Epithelial cell of proximal tubule (primary cell): ENCODE measurements at regions not wholly inside any gene's neighbourhood (a gene's known extent, or its start where the extent isn't known, plus 50 kb on each side); places are given as distances from the start of the nearest gene placed in this dataset.

Experiments used
- DNase-seq: peaks from one replicate; pipeline ENCODE4 v3.0.0-alpha.2; 2011; ENCODE audit warnings: low read depth
- H3K4me3 ChIP-seq: 2 replicates; pipeline ENCODE4 v1.5.1; 2011; ENCODE audit warnings: low read depth, mild to moderate bottlenecking, low read length
- TF ChIP-seq, protein P1 (sequence below): conservative IDR thresholded peaks from 2 replicates; pipeline ENCODE4 v1.5.1; 2012; ENCODE audit warnings: low read depth, mild to moderate bottlenecking, low read length

DNA sequence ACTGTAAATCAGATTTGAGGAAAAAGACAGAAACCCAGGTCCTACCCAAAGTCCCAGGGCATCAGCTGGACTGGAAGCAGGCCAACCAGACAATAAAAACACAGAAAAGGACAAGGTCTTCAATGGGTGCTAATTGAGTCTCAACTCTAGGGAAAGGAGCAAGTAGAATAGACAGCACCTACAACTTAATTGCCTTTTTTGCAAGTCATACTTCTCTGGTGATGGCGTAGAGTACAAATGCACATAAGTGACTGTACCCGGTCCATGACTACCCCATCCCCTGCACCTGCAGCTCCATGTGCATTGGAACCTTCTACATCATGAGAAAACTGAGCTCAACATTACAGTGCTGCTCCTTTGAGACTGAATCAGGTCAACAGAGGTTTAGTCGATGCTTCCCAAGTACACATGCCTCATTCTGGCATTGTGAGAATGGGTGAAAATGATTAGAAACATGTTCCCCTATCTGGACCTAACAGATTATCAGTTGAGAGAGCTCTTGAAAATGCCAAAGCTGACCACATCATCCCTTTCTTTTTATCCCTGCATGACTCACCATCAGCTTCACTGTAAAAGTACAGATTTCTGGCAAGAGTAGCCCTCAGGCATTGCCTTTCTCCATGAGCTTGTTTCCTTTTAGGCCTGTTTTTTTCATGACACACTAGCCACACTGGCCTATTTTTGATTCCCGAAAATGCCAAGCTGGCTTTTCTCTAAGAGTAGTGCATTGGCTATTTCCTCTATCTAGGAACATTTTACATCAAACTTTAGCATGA is 298.3 kb downstream of the HS3ST1 start:
- TF ChIP-seq, protein P1, sequence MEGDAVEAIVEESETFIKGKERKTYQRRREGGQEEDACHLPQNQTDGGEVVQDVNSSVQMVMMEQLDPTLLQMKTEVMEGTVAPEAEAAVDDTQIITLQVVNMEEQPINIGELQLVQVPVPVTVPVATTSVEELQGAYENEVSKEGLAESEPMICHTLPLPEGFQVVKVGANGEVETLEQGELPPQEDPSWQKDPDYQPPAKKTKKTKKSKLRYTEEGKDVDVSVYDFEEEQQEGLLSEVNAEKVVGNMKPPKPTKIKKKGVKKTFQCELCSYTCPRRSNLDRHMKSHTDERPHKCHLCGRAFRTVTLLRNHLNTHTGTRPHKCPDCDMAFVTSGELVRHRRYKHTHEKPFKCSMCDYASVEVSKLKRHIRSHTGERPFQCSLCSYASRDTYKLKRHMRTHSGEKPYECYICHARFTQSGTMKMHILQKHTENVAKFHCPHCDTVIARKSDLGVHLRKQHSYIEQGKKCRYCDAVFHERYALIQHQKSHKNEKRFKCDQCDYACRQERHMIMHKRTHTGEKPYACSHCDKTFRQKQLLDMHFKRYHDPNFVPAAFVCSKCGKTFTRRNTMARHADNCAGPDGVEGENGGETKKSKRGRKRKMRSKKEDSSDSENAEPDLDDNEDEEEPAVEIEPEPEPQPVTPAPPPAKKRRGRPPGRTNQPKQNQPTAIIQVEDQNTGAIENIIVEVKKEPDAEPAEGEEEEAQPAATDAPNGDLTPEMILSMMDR = no peak
- H3K4me3 ChIP-seq = no peak overlapping the region
- no peak for DNase-seq

DNA sequence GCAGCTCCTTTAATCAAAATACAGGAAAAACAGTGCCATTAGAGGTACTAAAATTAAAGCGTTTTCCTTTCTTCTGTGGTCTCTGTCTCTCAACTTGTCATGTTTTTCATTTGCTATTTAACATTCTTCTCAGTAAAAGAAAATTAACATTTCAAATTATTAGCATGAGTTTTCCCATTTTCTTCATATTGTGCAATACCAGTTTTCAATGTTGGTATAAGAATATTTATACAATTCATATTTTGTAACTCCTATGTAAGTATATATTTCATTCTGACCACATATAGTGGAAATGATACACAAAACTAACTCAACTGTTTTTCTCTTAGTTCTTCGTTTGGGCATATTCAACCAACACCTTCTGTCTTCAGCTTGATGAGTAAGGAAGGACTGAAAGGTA is 308.3 kb downstream of the HS3ST1 start:
- no peak for DNase-seq
- no peak overlapping the region for H3K4me3 ChIP-seq
- TF ChIP-seq, protein P1 = no peak

DNA sequence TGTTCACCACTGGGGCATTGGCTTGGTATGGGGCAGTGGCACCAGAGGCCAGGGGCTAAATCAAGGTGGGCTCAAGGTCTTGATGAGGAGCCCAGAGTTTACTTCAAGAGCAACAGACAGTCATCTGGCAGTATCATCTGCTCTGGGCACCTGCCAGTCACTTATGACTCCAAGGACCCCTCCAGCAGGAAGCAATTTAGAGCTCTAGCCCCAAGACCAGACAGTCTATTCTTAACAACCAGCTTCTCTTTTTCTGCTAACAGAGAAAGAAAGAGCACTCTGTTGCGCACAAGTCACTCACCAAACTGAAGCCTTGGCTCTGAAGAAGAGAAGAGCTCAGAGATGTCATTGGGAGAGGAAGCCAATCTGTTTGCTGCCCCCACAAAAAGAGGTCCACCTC is 309.2 kb downstream of the HS3ST1 start:
- no peak for DNase-seq
- no peak overlapping the region for H3K4me3 ChIP-seq
- TF ChIP-seq, protein P1 = no peak

DNA sequence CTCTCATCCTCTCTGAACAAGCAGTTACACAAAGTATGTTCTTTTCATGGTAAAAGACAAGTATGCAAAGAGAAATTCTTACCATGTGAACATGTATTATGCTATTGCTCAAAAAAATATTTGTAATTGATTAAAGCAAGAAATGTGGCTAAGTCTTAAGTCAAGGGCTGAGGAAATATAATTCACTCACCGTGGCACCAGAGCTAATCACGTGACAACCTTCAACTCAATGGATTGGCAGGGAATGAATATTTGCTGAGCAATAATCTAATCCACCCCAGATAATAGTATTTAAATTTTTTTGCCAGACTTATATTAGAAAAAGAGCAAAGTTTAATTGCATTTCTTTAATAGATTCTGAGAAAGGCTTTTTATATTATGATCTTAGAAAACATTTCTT is 310.2 kb downstream of the HS3ST1 start:
- no peak for DNase-seq
- no peak overlapping the region for H3K4me3 ChIP-seq
- TF ChIP-seq, protein P1 = no peak

DNA sequence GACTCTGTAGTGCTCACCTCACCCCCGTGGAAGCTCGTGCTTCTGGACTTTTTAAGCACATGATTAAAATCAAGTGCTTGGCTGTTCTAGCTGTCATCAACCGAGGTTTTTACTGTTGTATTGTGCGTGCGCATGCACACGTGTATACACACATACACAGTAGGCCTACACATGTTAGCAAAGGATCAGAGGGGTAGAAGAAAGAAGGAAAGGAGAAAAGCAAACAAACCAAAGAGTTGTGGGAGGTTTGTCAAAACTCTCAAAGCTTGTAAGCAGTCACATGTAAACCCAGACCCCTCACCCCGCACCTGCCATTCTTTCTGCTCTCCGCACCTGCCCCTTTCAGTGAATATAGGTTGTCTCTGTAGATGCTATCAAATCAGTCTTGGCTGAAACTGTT is 311.8 kb downstream of the HS3ST1 start:
- DNase-seq = no peak
- TF ChIP-seq, protein P1 = no peak
- H3K4me3 ChIP-seq = no peak overlapping the region

DNA sequence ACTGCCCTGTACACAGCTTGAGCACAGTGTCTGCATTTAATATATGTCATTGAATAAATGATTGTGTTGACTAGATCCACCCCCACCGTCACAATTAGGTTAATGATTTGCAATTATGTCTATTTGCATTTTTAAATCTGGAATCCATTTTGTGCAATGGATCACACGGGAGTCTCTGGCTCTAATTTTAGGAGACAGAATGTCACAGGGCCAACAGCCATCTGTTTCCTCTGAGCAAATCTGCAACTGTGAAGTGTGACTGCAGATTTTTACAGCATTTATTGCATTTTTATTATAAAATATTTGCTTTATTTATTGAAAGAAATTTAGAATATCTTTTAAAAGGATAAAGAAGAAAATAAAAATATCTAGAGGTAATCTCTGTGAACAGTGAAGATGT is 316.8 kb downstream of the HS3ST1 start:
- H3K4me3 ChIP-seq = no peak overlapping the region
- DNase-seq = no peak
- TF ChIP-seq, protein P1 = no peak

DNA sequence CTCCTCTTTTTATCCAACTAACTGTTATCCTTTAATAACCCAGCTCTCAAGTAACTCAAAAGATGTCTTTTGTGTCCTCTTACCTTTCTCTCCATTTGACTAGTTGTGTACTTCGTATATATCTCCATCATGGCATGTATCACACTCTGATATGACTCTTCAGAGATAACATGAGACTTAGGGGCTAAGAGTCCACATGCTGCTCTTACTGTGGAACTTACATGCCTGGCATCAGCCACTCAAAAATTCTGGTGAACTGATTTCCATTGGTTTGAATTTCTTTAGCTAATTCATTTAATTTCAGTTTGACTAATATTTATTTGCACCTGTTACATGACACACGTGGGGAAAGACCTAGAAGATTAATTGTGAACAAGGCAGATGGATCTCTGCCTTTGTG is 317.3 kb downstream of the HS3ST1 start:
- no peak for DNase-seq
- TF ChIP-seq, protein P1 = no peak
- H3K4me3 ChIP-seq = no peak overlapping the region
